HuH-7.5 (cell line): ENCODE measurements at regions not wholly inside any gene's neighbourhood (a gene's known extent, or its start where the extent isn't known, plus 50 kb on each side); places are given as distances from the start of the nearest gene placed in this dataset.
"Not testable (repeated sequence)": the region's sequence is repeated elsewhere in the genome, so short reads cannot be mapped to it uniquely, and the experiment has no call there.

Experiments used
- DNase-seq: peaks from one replicate; pipeline ENCODE4 v3.0.0; 2011; ENCODE audit warnings: low spot score

DNA sequence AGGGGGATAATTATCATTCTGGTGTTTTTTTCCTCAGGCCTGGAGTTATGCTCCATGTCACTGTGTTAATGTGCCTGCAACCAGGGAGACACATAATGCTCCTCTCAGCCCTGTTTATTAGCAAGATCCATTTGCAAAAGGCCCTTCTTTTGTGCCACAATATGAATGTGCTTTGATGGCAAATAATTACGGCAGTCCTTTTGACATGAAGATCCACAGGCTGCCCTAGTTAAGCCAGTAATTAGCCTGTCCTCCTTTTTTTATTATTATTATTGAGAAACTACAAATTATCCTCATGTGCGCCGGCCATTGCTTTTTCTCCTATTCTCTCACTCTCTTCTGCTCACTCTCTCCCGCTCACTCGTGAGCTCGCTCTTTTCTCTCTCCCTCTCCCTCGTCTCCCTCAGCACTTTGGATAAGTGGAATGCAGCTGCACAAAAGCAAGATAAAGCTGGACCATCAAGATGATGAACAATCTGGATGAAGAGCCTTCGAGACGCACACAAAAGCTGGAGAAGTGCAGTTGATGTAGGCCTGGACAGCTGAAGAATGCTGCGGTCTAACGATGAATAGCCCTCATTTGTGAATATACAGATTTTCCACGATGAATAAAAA is 762.3 kb downstream of the BCL11A start:
- no peak for DNase-seq

DNA sequence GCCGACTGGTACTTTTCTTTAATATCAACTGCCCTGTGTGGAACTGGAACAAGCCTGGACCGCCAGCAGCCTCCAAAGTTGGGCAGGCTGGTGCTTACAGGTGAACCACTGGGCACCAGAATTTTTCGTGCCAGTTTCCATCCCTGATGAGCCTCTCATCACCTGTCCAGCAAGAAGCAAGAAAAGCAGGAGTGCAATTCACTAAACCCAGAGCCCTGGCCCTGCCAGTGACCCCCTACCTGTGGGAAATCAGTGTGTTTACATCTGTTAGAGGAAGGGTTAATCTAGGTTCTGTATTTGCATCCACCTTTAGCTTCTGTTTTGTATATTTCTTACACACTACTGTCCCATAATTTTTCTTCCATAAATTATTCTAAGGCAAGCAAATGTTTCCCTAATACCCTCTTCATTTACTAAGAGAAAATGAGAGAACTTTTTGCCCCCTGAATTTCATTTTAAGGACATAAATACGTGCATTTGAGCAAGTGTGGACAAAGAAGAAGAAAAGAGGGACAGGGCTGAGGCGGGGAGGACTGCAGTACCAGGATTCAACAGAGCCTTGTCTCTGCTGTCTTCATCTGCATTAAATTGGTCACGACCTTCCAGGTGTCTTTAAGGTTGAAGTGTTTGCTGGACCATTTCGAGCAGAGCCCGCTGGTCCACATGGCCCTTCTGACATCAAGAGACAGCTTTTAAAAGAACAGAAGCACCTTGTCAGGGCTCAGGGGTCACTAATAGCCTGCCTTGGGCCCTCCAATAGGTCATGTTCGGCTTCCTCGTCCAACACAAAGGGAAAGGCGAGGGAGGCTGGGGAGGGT is 763.1 kb downstream of the BCL11A start:
- DNase-seq, result no peak

DNA sequence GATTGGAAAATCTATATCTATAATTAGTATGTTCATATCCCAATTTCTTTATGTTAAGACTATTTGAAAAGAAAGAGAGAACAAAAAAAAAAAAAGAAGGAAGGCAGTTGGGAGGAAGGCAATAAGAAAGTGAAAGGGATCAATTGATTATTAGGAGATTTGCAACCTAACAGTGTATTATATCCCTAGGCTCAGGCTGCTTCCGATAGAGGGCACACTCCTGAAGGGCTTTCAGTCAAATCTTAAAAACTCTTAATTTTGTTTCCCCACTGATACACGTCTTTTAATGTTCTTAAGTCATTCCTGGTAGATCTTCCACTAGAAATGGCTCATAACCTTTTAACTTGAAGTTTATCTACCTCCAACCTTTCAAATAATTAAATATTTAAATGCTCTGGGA is 763.9 kb downstream of the BCL11A start:
- DNase-seq, result no peak

DNA sequence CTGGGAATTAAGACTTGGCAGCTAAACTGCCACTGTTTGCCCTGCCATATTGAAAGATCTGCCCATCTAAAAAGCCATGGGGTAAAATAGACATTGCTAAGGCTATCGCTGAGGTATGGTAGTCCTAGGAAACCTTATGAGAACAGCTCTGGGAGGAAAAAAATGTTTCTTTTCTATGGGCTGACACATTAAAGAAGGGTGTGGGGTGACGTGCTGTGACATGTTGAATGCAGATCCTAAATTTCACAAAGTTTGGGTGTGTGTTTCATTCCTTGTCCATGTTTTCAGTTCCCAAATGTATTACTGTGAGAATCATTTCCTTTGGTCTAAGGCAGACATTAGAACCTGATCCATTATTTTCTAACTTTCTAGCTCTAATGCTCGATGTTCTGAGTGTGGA is 766.4 kb downstream of the BCL11A start:
- no peak for DNase-seq

DNA sequence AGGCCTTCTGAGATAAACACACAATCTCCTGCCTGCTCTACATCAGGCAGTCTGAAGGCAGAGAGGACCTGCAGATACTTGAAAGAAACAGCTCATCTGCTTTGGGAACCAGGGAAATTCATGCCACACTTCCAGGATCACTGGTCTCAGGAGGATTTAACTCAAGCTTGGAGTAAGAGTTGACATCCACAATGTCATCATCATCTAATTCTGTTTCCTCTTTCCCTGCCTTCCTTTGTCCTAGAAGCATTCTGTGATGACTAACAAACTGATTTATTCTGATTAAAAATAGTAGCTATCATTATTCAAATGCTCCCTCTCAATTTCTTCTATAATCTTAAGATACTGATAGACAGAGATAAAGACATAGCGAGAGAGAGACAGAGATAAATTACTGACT is 766.8 kb downstream of the BCL11A start:
- no peak for DNase-seq

DNA sequence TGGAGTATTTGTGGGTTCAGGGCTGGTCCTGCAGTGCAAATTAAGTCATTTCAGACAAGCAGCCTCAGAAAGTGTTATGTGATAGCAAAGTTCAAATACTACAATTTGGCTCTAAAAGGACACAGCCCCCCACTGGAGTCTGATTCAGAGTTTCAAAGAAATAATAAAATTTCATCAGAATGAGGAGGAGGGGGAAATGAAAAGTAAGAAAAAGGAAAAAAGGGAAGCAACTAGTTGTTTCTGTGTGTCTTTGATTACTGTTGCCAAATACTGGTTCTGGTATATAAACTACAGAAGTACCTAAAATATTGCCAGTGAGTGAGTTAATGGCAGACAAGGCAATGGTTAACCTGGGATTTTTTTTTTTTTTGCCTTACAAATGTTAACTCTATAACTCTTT is 773.9 kb downstream of the BCL11A start:
- DNase-seq, result no peak

DNA sequence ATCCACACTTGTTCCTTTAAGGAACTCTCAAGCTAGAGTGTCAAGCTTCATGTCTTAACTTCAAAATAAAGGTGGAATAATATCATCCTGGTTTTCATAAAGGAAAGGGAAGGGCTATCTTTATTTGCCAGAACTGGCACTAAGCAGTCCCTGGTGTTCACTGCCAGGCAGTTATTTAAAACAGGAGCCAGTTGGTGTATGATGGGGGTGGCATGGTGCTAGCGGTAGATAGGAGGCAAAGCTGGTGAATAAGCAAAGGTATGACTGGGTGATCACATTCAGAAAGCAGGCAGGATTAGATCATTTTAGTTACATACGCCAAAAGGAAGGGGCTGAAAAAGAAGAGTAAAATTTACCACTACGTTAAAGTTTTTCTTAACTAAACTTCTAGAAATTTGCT is 776.3 kb downstream of the BCL11A start:
- no peak for DNase-seq

DNA sequence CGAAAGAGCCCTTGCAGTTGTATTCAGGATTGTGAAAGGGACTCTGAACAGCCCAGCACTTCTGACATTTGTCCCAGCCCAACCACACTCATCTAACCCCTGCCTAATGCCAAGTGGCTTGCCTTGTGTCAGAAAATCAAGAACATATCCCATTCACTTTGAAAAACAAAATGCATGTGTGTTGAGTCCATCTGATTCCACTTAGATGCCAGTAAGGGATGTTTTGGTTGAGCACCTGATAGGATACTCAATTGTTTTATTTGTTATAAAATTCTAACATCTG is 776.8 kb downstream of the BCL11A start:
- no peak for DNase-seq

DNA sequence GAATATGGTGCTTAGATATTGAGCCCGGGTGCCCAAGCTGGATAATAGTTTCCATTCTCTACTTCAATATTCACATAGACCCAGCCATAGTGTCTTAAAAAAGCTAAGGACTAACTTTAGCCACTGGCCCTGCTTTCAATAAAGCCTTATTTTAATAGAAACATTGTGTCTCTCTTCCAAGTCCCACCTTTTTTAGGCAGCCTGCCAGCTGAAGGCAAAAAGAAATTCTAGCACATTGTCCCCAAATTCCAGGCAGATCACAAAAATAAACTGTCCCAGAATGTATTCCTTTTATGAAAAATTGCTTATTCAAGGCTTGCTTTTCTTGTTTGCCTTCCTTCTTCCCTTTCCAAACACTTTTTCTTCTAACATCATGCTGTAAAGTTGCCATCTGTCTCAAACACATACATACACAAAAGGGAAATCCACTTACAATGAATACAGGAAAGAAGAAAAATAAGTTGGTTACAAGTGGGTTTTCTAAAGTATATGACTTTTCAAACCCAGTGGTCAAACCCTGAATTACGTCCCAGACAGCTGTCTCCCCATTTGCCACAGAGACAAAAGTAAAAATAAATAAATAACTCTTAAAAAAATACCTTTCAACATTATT is 778.5 kb downstream of the BCL11A start:
- no peak for DNase-seq

DNA sequence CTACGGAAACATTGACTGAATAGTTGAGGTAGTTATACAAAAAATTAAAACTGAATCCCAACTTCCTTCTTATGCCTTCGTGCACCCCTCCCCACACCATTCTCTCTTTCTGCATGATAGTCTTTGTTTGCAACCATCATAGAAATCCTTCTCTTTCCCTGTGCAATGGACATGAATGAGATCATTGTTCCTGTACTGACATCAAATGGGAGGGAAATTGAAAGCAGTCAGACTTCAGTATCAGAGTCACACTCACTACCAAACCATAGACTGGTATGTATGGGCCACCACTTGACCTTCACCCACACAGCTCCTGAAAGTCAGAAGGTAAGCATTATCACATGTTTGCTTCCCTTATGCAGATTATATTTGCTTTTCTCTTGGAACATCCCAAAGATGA is 782.8 kb downstream of the BCL11A start:
- DNase-seq, result no peak

DNA sequence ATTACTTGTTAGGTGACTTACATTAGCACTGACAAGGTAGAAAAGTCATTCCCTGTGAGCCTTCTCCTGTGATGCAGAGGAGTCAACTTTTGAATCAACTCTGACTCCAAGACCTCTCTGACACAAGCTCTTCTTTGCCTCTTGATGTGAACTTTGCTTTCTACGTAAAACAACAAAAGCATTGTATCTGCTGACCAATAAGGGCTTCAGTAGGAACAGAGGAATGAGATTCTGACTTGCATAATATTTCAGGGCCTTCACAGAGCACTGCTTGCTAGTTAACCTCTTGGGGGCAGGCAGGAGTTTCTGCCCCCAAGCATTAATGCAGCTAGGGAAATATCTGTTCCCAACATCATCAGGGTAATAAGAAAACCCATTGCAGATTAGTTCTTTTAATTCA is 791.5 kb downstream of the BCL11A start:
- DNase-seq, result no peak

DNA sequence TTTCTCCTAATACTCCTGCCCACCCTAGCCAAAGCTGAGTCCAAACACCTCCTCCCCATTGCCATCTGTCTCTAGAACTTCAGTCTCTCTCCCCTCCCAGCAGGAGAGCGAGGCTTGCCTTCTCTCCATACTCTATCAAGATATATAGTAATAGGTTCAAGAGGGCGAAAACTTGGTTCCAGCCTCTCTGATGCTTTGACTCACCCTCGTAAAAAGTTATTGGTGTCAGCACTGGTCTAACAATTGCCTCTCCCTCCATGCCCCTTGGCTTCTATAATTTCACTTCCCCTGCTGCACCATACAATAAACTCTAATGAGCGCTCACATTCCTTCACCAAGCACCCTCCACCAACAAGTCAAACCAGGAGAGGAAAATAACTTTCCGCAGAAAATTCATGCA is 797.3 kb downstream of the BCL11A start:
- DNase-seq, result no peak

DNA sequence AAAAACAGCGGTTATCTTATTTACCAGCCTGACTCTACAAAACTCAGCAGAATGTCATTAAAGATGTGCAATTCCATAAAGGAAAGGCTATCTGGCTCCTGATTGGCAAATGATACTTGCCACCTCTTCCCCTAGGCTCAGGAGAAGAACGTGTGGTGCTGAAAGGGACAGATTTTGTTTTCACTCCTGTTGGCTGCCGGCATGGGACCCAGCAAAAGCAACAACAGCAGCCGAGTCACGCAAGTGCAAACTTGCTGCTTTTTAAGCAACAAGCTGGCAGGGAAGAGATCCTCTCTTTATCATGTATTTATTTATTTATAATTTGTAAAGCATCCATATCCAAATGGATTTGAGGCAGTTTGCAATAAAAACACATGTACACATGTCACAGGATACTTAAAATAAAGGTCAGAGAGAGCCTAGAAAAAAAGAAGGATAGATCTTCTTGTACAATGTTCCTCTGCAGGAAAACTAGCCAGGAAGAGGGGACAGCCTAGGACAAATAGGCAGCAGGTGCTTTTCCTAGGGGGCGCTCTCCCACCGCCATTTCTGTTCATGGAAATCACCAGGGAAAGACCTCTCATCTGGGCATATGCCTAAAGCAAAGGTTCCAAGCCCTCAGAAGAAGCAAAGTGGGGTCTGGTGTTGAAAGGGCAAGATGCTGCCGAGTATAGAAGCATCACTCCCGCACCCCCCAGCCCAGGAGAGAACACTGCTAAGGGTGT is 799.3 kb downstream of the BCL11A start:
- no peak for DNase-seq

DNA sequence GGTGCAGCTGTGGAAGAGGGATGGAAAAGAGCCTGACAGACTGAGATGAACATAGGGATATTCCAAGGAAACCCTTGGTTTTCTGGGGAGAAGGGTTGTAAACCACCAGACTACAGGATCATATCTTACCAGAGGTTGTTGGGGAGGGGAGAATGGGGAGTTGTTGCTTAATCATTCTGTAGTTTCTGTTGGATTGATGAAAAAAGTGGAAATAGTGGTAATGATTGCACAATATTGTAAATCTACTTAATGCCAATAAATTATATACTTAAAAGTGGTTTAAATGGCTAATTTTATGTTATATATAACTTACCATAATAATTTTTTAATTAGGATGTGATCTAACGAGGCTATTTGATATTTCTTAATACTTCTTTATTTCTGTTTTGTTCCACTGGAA is 800.9 kb downstream of the BCL11A start:
- DNase-seq, result no peak

DNA sequence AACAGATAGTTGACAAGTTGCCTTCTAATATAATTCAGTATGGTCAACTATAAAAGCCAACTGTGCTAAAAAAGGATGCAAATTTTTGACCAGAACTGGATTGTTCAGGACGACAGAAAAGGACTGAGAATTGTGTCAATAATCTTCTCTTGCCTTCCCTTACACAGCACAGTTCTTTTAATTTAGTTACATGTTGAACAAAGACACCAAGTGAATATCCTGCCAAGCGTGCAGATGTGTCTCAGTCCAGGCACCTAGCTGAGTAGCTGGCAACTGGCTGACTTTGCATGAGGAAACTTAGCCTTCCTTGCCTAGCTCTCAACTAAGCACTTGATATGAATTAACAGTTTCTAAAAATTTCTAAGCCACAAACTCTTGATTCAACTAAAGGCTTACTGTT is 801.4 kb downstream of the BCL11A start:
- no peak for DNase-seq

DNA sequence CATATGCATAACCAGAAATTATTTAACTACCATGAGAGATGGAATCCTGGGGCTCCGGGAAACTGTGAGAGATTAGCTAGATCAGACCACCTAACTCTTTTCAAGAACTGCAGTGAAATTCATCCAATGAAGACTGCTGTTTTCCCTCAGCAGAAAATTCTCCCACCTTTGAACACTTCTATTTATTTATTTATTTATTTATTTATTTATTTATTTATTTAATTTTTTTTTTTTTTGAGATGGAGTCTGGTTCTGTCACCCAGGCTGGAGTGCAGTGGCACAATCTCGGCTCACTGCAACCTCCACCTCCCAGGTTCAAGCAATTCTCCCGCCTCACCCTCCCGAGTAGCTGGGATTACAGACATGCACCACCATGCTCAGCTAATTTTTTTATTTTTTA is 802.2 kb downstream of the BCL11A start:
- not testable (repeated sequence) for DNase-seq

DNA sequence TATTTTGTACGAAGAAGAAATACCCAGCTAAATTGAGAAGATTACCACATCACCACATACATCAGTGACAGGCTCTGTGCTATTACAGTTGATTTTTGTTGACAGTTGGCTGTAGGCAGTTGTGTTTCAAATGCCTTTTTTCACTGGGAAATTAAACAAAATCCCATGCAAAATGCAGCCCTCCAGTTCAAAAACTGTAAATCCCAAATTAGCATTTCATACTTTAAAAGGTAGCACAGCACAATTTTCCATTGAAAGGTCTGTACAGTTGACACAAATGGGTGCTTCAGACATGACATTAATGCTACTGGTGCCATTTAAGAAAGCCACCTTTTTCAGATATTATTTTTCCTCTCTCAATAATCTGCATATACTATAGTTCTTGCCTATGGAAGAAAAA is 807.2 kb downstream of the BCL11A start:
- DNase-seq, result no peak

DNA sequence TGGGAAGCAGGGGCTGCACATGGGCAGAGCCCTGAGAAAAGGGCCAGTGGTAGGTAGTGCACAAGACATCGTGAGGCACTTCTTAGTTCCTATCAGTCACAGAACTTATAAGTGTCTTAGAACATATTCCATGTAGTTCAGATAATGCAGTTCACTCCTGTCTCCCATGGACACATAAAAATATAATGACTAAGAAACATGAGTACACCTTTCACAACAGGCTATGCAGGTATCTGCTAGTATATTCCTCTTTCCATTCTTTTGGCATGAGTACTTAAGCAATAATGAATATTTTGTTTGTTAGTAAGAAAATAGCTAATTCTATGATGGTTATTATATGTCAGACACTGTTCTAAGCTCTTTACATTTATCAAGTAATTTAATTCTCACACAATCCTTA is 808.4 kb downstream of the BCL11A start:
- DNase-seq, result no peak

DNA sequence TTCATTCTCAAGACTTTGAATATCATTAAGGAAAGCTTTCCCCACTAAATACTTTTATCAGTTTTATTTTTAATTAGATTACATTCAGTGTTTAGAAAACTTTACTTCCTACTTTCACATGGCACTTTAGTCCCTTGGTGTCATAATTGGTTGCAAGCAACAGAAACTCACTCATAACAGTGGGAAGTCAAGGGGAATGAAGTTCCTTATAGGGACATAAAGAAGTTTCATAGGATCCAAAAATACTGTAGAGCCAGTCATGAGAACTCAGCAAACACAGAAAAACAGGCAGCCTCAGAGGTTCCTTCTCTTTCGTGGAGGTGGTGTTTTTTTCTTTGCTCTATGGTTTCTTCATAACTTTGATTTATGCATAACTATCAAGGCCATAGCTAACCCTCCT is 809.0 kb downstream of the BCL11A start:
- no peak for DNase-seq

DNA sequence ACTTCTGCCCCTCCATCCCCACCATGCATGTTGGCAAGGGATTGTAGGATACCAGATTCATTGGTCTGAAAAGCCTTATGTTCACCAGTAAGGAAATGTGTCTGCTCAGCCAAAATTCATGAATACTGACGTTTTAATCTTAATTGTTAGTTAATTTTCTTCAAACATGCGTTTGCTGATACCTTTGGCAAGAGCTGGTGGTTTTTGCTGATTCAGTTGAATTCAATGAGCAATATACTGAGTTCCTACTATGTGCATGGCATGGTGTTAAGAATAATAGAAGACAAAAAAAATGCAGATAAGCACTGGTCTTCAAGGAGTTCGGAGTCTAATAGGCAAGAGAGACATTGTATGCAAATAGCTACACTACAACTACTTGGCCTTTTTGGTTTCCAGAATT is 811.6 kb downstream of the BCL11A start:
- DNase-seq, result no peak

DNA sequence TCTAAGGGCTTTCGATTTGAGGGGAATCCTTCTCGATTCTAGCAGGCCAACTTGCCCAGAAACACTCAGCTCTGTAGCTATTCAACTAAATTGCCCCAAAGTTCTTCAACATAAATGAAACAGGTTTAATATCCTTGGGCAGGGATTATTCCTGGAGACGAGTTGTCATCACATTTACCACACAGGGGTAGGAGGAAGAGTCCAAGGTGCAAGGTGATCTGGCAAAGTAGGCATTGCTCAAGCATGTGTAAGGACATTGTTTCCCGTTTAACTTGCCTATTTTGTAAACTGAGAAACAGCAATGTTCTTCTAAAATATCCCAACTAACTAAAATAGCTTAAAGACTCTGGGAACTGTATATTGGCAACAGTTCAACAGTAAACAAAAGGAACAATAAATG is 814.3 kb downstream of the BCL11A start:
- no peak for DNase-seq

DNA sequence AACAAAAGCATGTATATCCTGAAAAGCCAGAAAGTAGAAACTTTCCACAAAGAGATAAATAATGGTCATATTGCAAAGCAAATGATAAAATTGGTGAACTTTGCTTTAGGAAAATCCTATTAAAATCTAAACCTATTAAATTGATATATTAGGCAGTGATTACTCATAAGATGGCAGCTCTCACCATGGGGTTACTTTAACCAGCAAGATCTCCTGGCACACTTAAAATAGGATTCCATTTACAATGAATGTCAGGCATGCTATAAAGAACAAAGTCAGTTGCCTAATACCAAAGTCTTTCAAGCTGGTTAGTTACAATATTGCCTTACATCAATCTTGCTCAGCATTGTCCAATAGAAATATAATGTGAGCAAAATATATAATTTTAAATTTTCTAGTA is 816.2 kb downstream of the BCL11A start:
- no peak for DNase-seq

DNA sequence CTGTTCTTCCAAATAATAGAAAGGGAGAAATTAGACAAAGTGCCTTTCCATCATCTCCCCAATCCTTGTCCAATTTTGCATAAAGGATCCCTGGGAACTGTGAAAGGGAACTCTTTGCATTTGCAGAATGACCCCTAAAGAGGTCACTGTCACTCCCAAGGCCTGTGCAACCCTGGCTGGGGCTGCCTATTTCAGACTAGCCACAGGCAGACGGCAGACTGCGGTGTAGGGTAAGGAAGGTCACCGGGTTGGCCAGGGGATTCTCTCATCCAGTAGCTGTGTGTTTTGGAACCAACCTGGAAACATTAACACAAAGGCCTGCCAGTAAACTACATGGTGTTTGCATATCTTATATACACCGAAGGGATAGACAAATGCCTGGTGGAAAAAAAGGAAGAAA is 818.7 kb downstream of the BCL11A start:
- DNase-seq, result no peak
